ENCODE measurements at regions not wholly inside any gene's neighbourhood (a gene's known extent, or its start where the extent isn't known, plus 50 kb on each side); places are given as distances from the start of the nearest gene placed in this dataset.

GRCh38 chr1:177567393-177567792, 396.6 kb downstream of the BRINP2 start:
- no peak for DNase-seq

GRCh38 chr1:177566495-177566894, 395.7 kb downstream of the BRINP2 start:
- DNase-seq: no peak

GRCh38 chr1:177561436-177561835, 390.7 kb downstream of the BRINP2 start:
- no peak for DNase-seq

- no peak for DNase-seq
These were observed 387.6 kb downstream of the BRINP2 start for GRCh38 chr1:177558372-177558771.

GRCh38 chr1:177556163-177556562, 385.4 kb downstream of the BRINP2 start:
- no peak for DNase-seq

GRCh38 chr1:177547200-177547599, 376.4 kb downstream of the BRINP2 start:
- DNase-seq: no peak

- DNase-seq: no peak
These were observed 375.6 kb downstream of the BRINP2 start for GRCh38 chr1:177546346-177546745.

- DNase-seq: no peak
These were observed 355.4 kb downstream of the BRINP2 start for GRCh38 chr1:177526201-177526600.

GRCh38 chr1:177525176-177525575, 354.4 kb downstream of the BRINP2 start:
- no peak for DNase-seq

GRCh38 chr1:177517546-177517945, 346.8 kb downstream of the BRINP2 start:
- no peak for DNase-seq

- no peak for DNase-seq
These were observed 343.4 kb downstream of the BRINP2 start for GRCh38 chr1:177514207-177514606.

- DNase-seq: no peak
These were observed 340.3 kb downstream of the BRINP2 start for GRCh38 chr1:177511036-177511435.

GRCh38 chr1:177505905-177506590, 335.3 kb downstream of the BRINP2 start:
- DNase-seq: no peak

GRCh38 chr1:177495878-177496277, 325.1 kb downstream of the BRINP2 start:
- no peak for DNase-seq

- DNase-seq: no peak
These were observed 320.0 kb downstream of the BRINP2 start for GRCh38 chr1:177490786-177491185.

GRCh38 chr1:177490036-177490639, 319.4 kb downstream of the BRINP2 start:
- no peak for DNase-seq

GRCh38 chr1:177488722-177489121, 318.0 kb downstream of the BRINP2 start:
- no peak for DNase-seq

GRCh38 chr1:177487481-177487880, 316.7 kb downstream of the BRINP2 start:
- DNase-seq: no peak

GRCh38 chr1:177480741-177481305, 310.1 kb downstream of the BRINP2 start:
- no peak for DNase-seq

GRCh38 chr1:177479600-177479999, 308.8 kb downstream of the BRINP2 start:
- DNase-seq: no peak

GRCh38 chr1:177476676-177477075, 305.9 kb downstream of the BRINP2 start:
- DNase-seq: no peak

GRCh38 chr1:177472567-177472966, 301.8 kb downstream of the BRINP2 start:
- no peak for DNase-seq

GRCh38 chr1:177471244-177471643, 300.5 kb downstream of the BRINP2 start:
- no peak for DNase-seq

GRCh38 chr1:177469519-177469918, 298.8 kb downstream of the BRINP2 start:
- DNase-seq: no peak

GRCh38 chr1:177466286-177466685, 295.5 kb downstream of the BRINP2 start:
- no peak for DNase-seq
